ENCODE measurements at regions not wholly inside any gene's neighbourhood (a gene's known extent, or its start where the extent isn't known, plus 50 kb on each side); places are given as distances from the start of the nearest gene placed in this dataset.

- TF ChIP-seq CTCF (IDR thresholded peaks at IDR 0.05) (no peak), POLR2A (IDR thresholded peaks at IDR 0.05) (no peak)
Observed at GRCh38 chr15:39376371-39376909, 204.4 kb upstream of the THBS1 start.

Data from lower leg skin (tissue), 3 donors.